HG03565 (cell line): ENCODE measurements at regions not wholly inside any gene's neighbourhood (a gene's known extent, or its start where the extent isn't known, plus 50 kb on each side); places are given as distances from the start of the nearest gene placed in this dataset.

Source experiments
- ATAC-seq: cut with Tn5 transposase; IDR thresholded peaks from one replicate; pipeline ENCODE4 v1.9.1; 2021; ENCODE audit warnings: mild to moderate bottlenecking, moderate library complexity; ENCODE audit not compliant: unreplicated experiment

DNA sequence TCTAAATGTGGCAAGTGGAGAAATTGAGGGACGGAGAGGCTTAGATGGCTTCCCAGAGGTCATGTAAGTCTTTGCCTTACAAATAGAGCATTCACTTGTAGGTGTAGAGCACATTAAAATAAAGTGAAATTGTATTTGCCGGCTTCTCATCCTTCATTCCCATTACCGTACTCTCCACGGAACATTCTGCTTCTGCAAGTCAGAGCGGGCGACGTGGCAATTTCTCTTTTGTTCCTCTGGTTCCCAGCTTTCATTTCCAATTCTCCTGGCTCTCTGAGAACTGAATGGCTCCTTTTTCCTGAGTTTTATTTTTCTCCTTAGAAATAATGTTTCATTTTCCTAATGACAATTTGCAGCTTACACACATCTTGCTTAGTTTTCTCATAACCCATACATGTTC, 51.3 kb upstream of the PFKP start:
- ATAC-seq = no peak

DNA sequence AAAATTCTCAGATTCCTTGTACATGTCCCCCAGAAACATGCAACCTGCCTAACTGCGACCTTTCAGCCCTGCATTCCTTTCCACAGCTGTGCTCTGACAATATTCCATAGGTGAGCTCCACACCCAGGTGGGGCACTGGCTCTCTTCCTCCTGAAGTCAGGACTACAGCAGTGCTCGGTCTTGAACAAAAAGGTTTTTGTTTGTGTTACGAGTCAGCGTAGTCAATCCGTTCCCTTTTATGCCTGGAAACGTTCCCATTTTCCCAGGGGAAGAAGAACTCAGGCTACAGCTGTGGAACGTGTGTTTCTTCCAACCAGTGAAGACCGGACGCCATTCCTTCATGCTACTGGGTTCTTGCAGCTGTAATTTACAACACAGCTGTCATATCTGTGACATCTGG, 52.4 kb upstream of the PFKP start:
- no peak for ATAC-seq

DNA sequence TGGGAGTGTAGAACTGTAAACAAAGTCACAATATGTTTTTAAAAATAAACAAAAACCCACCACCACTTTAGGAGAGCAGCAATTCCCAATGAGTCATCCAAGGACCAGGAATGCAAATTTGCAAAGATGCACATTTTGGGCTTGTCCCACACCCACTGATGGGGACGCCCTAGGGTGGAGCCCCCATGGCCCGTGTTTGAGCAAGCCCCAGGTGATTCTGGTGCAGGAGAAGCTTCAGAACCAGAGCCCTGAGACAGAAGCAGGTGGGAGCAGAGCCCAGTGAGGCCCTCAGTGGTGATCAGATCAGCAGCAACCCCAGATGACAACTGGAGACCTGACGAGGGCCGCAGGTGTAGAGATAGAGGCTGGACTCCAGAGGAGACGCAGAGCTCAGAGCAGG, 55.1 kb upstream of the PFKP start:
- no peak for ATAC-seq

DNA sequence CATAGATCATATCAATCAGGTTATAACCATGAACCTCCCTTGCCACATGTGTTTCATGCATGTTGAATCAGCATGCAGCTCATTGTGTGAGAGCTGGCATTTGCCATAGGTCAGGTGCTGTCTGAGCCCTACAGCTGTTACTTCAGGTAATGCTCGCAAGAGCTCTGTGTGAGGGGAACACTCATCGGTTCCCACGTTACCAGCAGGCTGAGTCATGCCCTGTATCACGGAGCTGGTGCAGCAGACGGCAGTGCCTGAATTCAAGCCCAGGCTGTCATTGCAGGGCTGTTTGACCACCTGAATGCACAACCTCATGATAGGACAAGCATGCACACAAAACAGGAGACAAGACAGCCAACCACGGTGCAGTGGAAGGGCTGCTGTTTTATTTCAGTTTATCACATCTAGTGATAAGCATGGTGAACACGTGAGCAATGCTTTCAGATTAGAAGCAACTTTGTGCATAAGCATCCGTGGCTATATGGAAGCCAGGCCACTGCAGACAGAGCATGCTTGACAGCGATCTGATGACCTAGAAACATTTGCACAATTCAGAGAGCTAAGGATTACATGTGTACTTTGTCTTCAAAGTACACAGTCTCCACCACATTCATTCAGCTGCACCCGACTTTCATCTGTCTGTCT, 56.4 kb upstream of the PFKP start:
- no peak for ATAC-seq

DNA sequence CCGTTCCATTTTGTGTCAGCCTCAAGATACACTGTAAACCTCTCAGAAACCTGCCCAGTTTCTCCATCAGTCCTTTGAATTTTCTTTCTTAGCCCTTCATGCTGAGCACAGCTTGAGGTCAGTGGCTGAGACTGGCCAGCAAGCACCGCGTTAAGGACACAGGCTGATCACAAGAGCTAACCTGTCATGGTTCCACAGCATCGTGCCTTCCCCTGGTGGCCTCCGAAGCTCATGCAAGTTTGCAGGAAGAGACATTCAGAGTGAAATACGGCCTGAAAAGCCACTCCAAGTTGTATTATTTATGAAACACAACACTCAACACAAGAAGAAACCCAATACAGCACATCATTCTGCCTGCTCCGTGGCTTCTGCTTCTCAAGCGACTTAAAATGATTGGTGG, 57.0 kb upstream of the PFKP start:
- no peak for ATAC-seq

DNA sequence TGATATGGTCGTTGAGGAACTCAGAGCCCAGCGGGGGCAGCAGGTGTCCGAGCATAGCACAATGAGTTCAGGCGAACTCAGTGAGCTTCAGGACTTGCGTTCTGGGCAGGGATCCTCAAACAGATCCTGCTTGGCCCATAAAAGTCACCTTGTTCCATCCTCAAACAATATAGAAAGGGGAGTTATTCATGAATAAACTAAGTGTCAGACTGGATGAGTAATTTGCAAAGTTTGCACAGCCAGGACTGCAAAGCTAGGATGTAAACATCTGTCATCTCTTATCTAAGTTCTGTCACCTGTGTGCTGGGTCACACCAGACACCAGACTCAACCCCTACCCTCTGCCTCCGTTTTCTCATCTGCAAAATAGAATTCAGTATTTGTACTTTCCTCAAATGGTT, 58.0 kb upstream of the PFKP start:
- ATAC-seq = no peak

DNA sequence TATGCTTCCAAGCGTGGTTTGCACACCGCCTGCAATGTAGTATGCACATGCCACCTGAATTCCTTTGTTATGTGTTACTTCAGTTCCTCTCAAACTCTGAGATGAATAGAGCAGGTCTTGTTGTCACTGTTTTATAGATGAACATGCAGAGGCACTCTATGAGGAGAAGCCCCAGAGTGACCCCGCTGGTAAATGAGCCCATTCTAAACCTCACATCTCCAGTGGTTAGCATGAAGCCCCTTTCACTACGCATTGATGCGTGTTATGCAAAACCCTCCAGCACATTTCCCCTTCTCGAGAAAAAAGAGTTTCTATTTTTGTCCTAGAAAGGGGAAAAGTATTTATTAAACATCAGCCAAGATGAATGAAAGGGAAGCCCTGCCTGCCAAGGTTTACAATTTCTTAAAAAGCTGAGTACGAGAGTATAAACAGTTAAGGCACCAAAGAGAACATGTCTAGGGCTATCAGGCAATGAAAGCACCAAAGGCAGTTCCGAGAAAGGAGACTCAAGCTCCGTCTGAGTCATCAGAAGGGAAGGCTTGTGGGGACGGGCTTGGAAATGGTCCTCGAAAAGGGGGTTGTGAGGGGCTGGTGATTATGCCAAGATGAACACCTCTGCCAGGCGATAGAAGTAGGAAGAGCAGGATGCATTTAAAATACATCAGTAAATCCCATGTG, 58.7 kb upstream of the PFKP start:
- no peak for ATAC-seq

DNA sequence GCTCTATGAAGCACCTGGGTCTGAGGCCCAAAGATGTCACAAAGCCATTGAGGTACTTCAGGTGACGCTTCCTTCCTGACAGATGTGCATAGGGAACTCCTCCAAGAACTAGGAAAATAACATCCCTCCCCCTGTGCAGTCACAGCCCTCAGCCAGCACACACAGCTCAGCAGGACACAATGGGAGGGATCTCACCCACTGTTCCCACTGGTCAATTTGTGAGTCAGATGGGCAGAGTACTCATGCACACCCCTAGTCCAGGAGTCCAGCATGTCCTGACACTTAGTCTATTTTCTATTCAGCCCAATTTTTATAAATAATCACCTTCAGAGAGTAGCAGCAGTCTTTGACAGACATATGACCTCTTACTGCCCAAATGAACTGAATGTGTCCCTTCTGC, 60.7 kb upstream of the PFKP start:
- ATAC-seq = no peak

DNA sequence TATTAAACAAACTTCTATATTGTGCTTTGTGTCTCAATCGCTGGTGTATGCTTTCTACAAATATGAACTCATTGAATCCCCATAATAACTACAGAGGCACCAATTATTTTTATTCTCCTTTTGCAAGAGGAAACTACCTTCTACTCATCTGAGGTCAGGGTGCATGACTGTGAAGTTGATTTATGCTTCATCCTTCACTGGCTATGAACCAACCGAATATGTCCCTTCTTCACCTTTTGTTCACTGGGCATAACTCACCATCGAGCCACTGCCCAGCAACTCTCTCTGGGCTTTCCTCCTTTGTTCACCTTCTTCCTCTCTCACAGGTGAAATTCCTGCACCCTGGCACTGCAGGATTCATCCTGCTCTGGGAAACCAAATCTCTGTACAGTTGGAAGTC, 61.3 kb upstream of the PFKP start:
- ATAC-seq = no peak

DNA sequence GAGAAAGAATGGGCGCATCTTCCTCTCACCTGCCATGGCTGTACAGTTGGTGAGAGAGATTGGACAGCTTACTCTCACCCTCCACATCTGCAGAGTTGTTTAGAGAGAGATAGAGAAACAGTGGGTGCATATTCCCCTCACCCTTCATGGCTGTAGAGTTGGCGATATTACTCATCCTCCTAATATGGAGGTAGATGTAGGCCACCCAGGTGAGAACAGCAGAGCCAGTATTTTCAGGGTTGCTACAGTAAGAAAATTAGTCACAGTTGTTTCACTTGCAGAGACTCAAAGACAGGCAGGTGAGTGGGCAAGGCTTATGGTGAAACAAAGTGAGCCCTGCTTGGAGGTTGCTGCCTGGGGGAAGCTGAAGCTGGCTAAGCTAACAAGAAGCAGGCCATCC, 65.0 kb upstream of the PFKP start:
- ATAC-seq = peak; percentile 51

DNA sequence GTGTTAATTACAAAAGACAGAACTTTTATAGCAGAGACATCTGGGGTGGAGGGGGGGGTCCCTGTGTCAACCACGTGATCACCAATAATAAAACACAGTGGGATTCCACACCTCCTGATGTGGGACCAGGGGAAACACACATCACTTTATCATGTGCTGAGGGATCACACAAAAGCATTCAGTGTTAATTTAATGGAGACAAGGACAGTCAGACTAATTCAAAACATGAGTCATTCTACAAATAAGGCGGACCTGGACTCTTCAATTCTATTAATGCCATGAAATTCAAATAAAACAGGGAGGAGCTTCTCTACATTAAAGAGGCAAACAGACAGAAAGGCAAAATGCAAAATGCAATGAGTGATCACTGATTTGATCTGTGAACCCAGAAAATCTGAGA, 67.3 kb upstream of the PFKP start:
- no peak for ATAC-seq

DNA sequence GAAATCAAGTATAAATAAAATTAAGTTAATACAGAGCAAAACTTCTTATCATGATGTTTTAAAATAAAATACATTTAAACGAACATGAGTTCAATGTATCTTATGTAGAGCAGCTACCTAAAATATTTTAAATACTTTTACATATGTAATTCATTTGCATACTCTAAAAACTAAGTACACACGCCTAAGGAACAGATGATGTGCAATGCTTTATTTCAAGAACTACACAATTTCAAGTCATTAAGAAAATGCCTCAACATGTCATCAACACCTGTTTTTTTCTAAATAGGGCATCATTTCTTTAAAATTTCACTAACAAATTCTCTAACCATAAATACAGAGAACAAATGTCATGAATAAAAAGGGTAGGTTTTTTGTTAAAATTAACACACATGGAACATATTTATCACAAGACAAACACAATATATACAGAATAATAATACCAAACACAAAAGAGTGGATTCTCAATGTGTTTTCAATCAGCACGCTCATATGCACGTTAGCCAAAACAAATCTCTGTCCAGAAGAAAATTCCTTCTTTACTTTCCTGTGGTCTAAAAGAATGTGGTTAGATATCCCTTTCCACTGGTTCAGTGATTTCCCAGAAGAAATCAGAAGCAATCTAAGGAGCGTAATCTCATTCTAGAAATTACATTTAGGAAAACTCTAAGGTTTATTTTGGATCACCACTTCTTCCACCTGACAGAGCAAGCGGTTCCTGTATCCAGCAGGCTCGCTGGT, 73.0 kb upstream of the PFKP start:
- ATAC-seq = no peak

DNA sequence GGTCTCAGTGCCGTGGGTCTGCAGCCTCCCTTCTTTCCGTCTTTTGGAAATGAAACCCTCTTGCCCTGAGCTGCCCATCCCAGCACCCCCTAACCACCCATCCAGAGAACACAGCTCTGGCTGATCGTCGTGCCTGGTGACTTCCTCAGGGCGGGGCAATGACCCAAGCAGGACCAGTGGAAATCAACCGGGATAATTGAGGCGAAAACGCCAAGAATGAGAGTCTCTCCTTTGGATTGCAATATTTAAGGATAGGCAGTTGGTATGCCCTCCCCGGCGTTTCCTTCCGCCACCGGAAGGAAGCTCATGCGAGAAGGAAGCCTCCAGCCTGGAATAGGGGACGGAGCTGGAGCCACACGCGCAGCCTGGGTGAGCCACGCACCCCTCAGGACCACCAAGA, 73.7 kb upstream of the PFKP start:
- no peak for ATAC-seq

DNA sequence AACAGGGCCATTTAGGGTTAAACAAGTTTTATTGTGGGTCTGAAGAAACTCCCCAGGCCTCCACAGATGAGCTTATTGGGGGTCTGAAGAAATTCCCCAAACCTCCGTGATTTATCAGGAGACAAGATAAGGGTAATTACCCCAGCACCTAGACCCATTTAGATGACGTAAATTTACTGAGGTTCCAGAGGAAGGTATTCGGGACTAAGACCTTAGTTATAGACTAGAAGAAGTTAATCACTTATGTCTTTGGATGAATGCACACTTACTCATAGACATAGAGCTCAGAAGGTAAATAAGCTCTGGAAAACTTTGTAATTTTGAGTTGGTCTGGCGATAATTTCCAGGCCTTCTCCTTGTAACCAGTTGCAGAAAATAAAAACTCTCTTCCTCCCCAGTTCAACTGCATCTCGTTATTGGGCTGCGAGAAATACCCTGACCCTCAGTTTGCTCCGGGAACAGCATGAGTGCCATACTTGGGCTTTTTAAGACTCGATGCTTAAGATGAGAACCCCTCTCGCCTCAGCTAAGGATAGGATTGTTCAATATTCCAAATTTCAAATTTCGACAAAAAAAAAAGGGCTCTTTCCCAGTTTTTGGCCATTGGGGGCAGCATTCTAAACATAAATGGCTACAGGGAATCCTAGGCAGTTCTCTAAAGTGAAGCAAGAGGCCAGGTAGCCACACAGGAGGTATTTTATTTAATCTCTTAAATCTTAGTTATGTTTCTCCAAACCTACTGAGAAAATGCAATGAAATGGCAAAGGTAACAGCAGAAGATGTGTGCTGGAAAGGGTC, 74.7 kb upstream of the PFKP start:
- ATAC-seq = no peak

DNA sequence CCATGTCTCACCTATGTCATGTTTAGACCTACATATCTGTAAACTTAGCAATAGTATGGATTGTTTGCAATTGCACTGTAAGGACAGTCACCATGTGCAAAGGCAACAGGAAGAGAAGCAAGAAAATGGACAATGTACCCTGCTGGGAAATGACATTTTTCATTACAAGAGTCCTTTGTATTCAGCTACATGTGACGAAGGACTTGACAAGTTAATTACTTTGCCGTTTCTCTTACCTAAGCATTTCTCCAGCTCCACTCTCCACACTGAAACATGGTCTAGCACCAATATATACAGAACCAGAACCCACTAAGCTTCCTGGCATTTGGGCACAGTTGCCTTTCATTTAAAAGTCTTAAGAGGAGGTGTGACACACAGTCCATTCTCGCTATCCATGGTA, 76.6 kb upstream of the PFKP start:
- no peak for ATAC-seq

DNA sequence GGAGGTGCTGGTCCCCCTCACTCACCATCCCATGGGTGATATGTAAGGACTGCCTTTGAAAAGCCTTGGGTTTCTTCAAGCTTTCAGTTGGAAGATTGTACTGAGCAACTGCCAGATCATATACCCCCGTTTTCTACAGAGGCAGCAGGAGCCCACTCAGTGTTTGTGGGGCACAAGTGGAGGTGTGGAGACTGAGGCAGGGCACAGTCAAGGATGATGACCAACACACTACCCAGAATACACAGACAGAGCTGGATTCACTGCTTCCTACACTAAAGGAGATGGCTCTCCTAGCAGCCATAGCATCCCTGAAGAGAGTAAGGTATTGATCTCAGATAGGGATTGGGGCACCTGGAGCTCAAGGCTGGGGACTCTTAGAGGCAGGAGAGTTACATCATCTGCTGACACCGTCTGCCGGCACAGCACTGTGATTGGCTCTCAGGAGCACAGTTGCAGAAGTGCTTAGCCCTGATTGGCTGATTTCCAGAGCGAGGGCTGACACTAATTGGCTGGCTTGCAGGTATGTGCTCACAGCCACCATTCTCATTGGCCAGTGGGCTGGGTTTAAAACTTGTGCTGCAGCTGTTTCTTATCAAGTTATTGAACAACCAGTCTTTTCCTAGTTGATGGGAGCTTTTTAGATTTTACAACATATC, 77.9 kb upstream of the PFKP start:
- ATAC-seq = no peak

DNA sequence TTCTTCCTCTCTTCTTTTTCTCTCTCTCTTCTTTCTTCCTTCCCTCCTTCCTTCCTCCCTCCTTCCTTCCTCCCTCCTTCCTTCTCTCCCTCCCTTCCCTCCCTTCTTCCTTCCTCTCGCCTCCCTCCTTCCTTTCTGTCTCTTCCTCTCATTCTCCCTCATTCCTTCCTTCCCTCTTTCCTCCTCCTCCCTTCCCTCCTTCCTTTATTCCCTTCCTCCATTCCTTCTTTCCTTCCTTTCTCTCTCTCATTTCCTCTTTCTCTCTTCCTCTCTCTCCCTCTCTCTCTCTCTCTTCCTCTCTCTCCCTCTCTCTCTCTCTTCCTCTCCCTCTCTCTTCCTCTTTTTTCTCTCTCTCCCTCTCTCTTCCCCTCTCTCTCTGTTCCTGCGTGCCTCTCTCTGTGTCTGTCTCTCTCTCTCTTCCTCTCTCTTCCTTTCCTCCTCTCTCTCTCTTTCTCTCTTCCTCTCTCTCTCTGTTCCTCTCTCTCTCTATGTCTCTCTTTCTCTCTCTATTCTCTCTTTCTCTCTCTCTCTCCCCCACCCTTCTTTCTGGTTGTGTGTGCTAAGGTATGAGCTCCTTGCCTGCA, 80.1 kb upstream of the PFKP start:
- ATAC-seq = no peak

DNA sequence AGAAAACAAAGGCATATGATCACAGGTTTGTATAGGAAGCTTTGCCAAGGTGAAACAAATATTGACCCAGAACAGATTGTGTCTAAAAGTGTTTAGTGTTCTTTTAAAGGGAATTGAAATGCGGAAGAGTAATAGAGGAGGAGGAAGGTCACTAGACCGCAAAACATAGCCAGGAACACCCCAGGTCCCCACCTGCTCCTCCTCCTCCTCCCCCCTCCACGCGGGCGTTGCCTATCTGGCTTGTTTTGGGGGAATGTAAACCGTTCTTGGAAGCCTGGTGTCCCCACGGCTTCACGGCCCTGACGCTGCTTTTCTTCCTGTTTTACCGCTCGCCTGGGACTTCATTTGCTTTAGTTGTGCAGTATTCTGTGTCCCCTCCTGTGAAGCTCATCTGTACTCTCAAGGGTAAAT, 81.0 kb upstream of the PFKP start:
- no peak for ATAC-seq

DNA sequence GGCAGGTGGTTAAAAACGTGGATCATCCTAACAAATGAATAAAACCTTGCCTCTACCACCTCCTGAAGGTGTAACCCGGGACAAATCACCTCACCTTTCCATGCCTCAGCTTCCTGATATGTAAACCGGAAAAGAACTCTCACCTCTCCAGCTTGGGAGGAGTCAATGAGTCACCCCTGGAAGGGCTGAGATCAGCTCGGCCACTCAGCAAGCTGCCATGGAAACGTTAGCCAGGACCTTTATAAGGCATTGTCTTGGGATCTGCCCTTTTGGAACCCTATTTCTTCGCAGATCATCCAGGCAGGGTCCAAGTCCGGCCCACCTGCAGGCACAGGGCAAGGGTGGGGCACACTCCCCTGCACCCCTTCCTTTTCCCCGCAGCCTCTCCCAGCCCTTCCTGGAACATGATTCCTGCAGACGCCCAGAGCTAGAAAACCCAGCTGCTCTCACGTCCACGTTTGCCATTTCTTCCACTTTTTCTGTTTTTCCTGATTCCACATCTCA, 81.6 kb upstream of the PFKP start:
- no peak for ATAC-seq

DNA sequence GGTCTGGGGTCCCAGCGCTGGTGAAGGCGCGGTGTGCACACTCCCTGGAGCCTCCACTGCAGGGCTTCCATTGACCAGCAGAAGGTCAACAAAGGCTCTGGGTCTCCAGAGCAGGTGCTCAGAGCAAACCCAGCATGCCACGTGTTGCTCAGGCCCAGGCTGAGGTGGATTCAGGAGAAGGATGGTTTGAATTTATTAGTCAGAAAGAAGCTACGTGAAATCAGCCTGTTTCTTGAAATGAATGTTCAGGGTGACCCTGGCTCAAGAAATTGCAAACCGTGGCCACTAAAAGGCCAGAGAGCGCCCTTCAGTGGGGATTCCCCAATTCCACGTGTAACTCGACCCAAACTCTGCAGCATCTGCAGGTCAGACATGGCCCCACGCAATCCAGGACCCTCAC, 82.7 kb upstream of the PFKP start:
- peak; percentile 36 for ATAC-seq
